ENCODE measurements at regions not wholly inside any gene's neighbourhood (a gene's known extent, or its start where the extent isn't known, plus 50 kb on each side); places are given as distances from the start of the nearest gene placed in this dataset.

- no peak overlapping the region for H3K4me3 ChIP-seq (ENCODE audit: low read depth, low read length)
- peaks cover 4% of the 10 kb centered on the region; the same call in 1 of the 2 replicates for H3K9me3 ChIP-seq (ENCODE audit: control insufficient read depth, insufficient read depth, low read length)
- H3K27me3 ChIP-seq (ENCODE audit: control insufficient read depth, insufficient read depth, low read length) = no peaks in the 10 kb centered on the region
- POLR2A ChIA-PET = no interaction called here
- CTCF ChIA-PET = no interaction called here
- TF ChIP-seq CTCF (IDR thresholded peaks at IDR 0.05; ENCODE audit: low read depth, low read length) = no peak
- DNase-seq (ENCODE audit: low read depth, low spot score) = no peak
- H3K27ac ChIP-seq (ENCODE audit: low read depth, low read length) = no peak overlapping the region
These were observed 461.4 kb upstream of the TYRP1 start for GRCh38 chr9:12231832-12232231.

GRCh38 chr9:12232836-12233235, 460.3 kb upstream of the TYRP1 start:
- ChIA-PET POLR2A (no interaction called here), CTCF (no interaction called here)
- Histone ChIP-seq H3K27me3 (ENCODE audit: control insufficient read depth, insufficient read depth, low read length) (no peaks in the 10 kb centered on the region), H3K27ac (ENCODE audit: low read depth, low read length) (no peak overlapping the region), H3K9me3 (ENCODE audit: control insufficient read depth, insufficient read depth, low read length) (peaks cover 4% of the 10 kb centered on the region; the same call in 1 of the 2 replicates), H3K4me3 (ENCODE audit: low read depth, low read length) (no peak overlapping the region)
- DNase-seq (ENCODE audit: low read depth, low spot score) = no peak
- no peak for TF ChIP-seq CTCF (IDR thresholded peaks at IDR 0.05; ENCODE audit: low read depth, low read length)

GRCh38 chr9:12253941-12254340, 439.2 kb upstream of the TYRP1 start:
- Histone ChIP-seq H3K27ac (ENCODE audit: low read depth, low read length) (no peak overlapping the region), H3K4me3 (ENCODE audit: low read depth, low read length) (no peak overlapping the region), H3K9me3 (ENCODE audit: control insufficient read depth, insufficient read depth, low read length) (peaks cover 8% of the 10 kb centered on the region; the same call in 1 of the 2 replicates), H3K27me3 (ENCODE audit: control insufficient read depth, insufficient read depth, low read length) (no peaks in the 10 kb centered on the region)
- DNase-seq (ENCODE audit: low read depth, low spot score) = no peak
- ChIA-PET CTCF (no interaction called here), POLR2A (no interaction called here)
- TF ChIP-seq CTCF (IDR thresholded peaks at IDR 0.05; ENCODE audit: low read depth, low read length) = no peak

- CTCF ChIA-PET = no interaction called here
- Histone ChIP-seq H3K9me3 (ENCODE audit: control insufficient read depth, insufficient read depth, low read length) (no peaks in the 10 kb centered on the region; the same call in 1 of the 2 replicates), H3K27me3 (ENCODE audit: control insufficient read depth, insufficient read depth, low read length) (no peaks in the 10 kb centered on the region), H3K27ac (ENCODE audit: low read depth, low read length) (no peak overlapping the region), H3K4me3 (ENCODE audit: low read depth, low read length) (no peak overlapping the region)
- POLR2A ChIA-PET = no interaction called here
- no peak for TF ChIP-seq CTCF (IDR thresholded peaks at IDR 0.05; ENCODE audit: low read depth, low read length)
- DNase-seq (ENCODE audit: low read depth, low spot score) = no peak
These were observed 426.4 kb upstream of the TYRP1 start for GRCh38 chr9:12266758-12267157.

- no peak overlapping the region for H3K27ac ChIP-seq (ENCODE audit: low read depth, low read length)
- no peak for TF ChIP-seq CTCF (IDR thresholded peaks at IDR 0.05; ENCODE audit: low read depth, low read length)
- DNase-seq (ENCODE audit: low read depth, low spot score) = no peak
- ChIA-PET POLR2A (no interaction called here), CTCF (no interaction called here)
- no peak overlapping the region for H3K4me3 ChIP-seq (ENCODE audit: low read depth, low read length)
- peaks cover 5% of the 10 kb centered on the region; the same call in 1 of the 2 replicates for H3K9me3 ChIP-seq (ENCODE audit: control insufficient read depth, insufficient read depth, low read length)
- H3K27me3 ChIP-seq (ENCODE audit: control insufficient read depth, insufficient read depth, low read length) = no peaks in the 10 kb centered on the region
These were observed 421.7 kb upstream of the TYRP1 start for GRCh38 chr9:12271421-12271891.
